ENCODE measurements at regions not wholly inside any gene's neighbourhood (a gene's known extent, or its start where the extent isn't known, plus 50 kb on each side); places are given as distances from the start of the nearest gene placed in this dataset.

GRCh38 chr12:112713471-112713870 lies 78.1 kb upstream of the RPH3A start:
- no peaks in the 10 kb centered on the region for H3K4me1 Mint-ChIP-seq (ENCODE audit: low read depth, unreplicated experiment)
- no TSS peak for BruUV-seq (replicated peaks)
- CTCF ChIA-PET, result interaction anchor here (1.2 kb wide), 1 partner anchor 8 kb away, joined by 3 read pairs; no protein-coding TSS in a partner anchor

GRCh38 chr12:112714166-112714710 lies 77.3 kb upstream of the RPH3A start:
- BruUV-seq (replicated peaks), result no TSS peak
- Mint-ChIP-seq H3K4me1 (ENCODE audit: low read depth, unreplicated experiment) (no peaks in the 10 kb centered on the region), H3K4me3 (ENCODE audit: low read depth, unreplicated experiment) (no peak overlapping the region), H3K36me3 (ENCODE audit: insufficient read depth, unreplicated experiment) (no peaks in the 10 kb centered on the region), H3K27me3 (ENCODE audit: unreplicated experiment) (peaks cover 63% of the 10 kb centered on the region), H3K9me3 (ENCODE audit: low read depth, unreplicated experiment) (no peaks in the 10 kb centered on the region), H3K27ac (ENCODE audit: unreplicated experiment) (no peak overlapping the region)
- no peak for DNase-seq
- CTCF ChIA-PET, result interaction anchor here (0.6 kb wide), 1 partner anchor 218 kb away, joined by 6 read pairs; no protein-coding TSS in a partner anchor
- intact Hi-C loops (cut with micrococcal nuclease; ENCODE audit: unreplicated experiment), result no loop called here
- TF ChIP-seq CTCF (IDR thresholded peaks at IDR 0.05; ENCODE audit: unreplicated experiment), result no peak

More at GRCh38 chr12:112713471-112713870, 78.1 kb upstream of the RPH3A start:
- TF ChIP-seq CTCF (IDR thresholded peaks at IDR 0.05; ENCODE audit: unreplicated experiment), result no peak
- Mint-ChIP-seq H3K9me3 (ENCODE audit: low read depth, unreplicated experiment) (no peaks in the 10 kb centered on the region), H3K27me3 (ENCODE audit: unreplicated experiment) (peaks cover 65% of the 10 kb centered on the region), H3K4me3 (ENCODE audit: low read depth, unreplicated experiment) (no peak overlapping the region), H3K27ac (ENCODE audit: unreplicated experiment) (no peak overlapping the region), H3K36me3 (ENCODE audit: insufficient read depth, unreplicated experiment) (no peaks in the 10 kb centered on the region)
- intact Hi-C loops (cut with micrococcal nuclease; ENCODE audit: unreplicated experiment), result no loop called here
- DNase-seq, result no peak

GRCh38 chr12:112716099-112717093 lies 75.2 kb upstream of the RPH3A start:
- Mint-ChIP-seq H3K27me3 (ENCODE audit: unreplicated experiment) (peaks cover 66% of the 10 kb centered on the region), H3K4me3 (ENCODE audit: low read depth, unreplicated experiment) (no peak overlapping the region), H3K27ac (ENCODE audit: unreplicated experiment) (no peak overlapping the region), H3K9me3 (ENCODE audit: low read depth, unreplicated experiment) (no peaks in the 10 kb centered on the region), H3K36me3 (ENCODE audit: insufficient read depth, unreplicated experiment) (no peaks in the 10 kb centered on the region), H3K4me1 (ENCODE audit: low read depth, unreplicated experiment) (no peaks in the 10 kb centered on the region)
- no TSS peak for BruUV-seq (replicated peaks)
- TF ChIP-seq CTCF (IDR thresholded peaks at IDR 0.05; ENCODE audit: unreplicated experiment), result no peak
- DNase-seq, result peak; percentile 35
- CTCF ChIA-PET, result no interaction called here
- intact Hi-C loops (cut with micrococcal nuclease; ENCODE audit: unreplicated experiment), result no loop called here

- no peak overlapping the region for H3K4me3 Mint-ChIP-seq (ENCODE audit: low read depth, unreplicated experiment)
- CTCF ChIA-PET, result no interaction called here
- intact Hi-C loops (cut with micrococcal nuclease; ENCODE audit: unreplicated experiment), result no loop called here
- no peak for TF ChIP-seq CTCF (IDR thresholded peaks at IDR 0.05; ENCODE audit: unreplicated experiment)
- no peaks in the 10 kb centered on the region for H3K9me3 Mint-ChIP-seq (ENCODE audit: low read depth, unreplicated experiment)
- no TSS peak for BruUV-seq (replicated peaks)
- H3K27me3 Mint-ChIP-seq (ENCODE audit: unreplicated experiment), result peaks cover 79% of the 10 kb centered on the region
- H3K4me1 Mint-ChIP-seq (ENCODE audit: low read depth, unreplicated experiment), result no peaks in the 10 kb centered on the region
- no peak for DNase-seq
- H3K27ac Mint-ChIP-seq (ENCODE audit: unreplicated experiment), result no peak overlapping the region
- H3K36me3 Mint-ChIP-seq (ENCODE audit: insufficient read depth, unreplicated experiment), result no peaks in the 10 kb centered on the region
These were observed 62.7 kb upstream of the RPH3A start for GRCh38 chr12:112728864-112729263.

Measured in Calu3 (cell line).